Lower lobe of right lung (tissue), 2 donors: ENCODE measurements at regions not wholly inside any gene's neighbourhood (a gene's known extent, or its start where the extent isn't known, plus 50 kb on each side); places are given as distances from the start of the nearest gene placed in this dataset.

Experiments
- ATAC-seq, 2 donors: fragments of 200-7000 bp; cut with Tn5 transposase; one replicate each; pipeline ENCODE4 v1.9.1; 2020 to 2022; ENCODE audit warnings: mild to moderate bottlenecking in 2 of 2, moderate library complexity in 2 of 2
- DNase-seq: peaks from one replicate; pipeline ENCODE4 v3.0.0-alpha.2; 2020
- H3K27ac ChIP-seq: fragments of 200-600 bp; one replicate; pipeline ENCODE4 v1.8.0; 2022
- H3K27me3 ChIP-seq: fragments of 200-600 bp; one replicate; pipeline ENCODE4 v1.8.0; 2022; ENCODE audit warnings: low read depth
- H3K36me3 ChIP-seq: fragments of 200-600 bp; one replicate; pipeline ENCODE4 v1.8.0; 2022; ENCODE audit warnings: mild to moderate bottlenecking
- H3K4me1 ChIP-seq: fragments of 200-600 bp; one replicate; pipeline ENCODE4 v1.8.0; 2022
- H3K4me3 ChIP-seq: fragments of 200-600 bp; one replicate; pipeline ENCODE4 v1.8.0; 2022; ENCODE audit warnings: mild to moderate bottlenecking
- H3K9me3 ChIP-seq: fragments of 200-600 bp; one replicate; pipeline ENCODE4 v1.8.0; 2022
- intact Hi-C: fragments of 100-400 bp; cut with DNase I; formaldehyde crosslinking; loops from one replicate; pipeline ENCODE4 v1.11.0; 2022
- TF ChIP-seq, protein P1 (sequence below): fragments of 200-600 bp; IDR thresholded peaks from one replicate; pipeline ENCODE4 v1.8.0; 2022; ENCODE audit warnings: antibody characterized with exemption, mild to moderate bottlenecking
- donor health status: DM: no; HTN: yes; CAD: no; lungs with severe emphysema.

DNA sequence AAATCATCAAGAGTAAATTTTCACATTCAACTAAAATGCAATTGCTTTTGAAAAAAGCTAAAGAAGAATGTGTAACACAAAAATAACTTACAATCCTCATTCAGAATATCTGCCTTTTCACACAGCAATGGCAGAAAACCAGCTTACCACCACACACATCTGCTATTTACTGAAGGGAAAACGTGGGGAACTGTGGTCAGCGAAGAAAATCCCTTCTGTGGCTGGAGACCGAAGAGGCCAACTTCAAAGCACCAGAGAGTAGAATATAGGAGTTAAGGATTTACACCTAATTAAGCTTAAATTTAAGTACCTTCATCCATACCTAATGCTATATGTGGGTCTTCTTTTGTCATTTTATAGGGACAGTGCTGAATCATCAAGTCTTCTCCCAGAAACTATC, 339.6 kb downstream of the DEPDC1B start:
- H3K27me3 ChIP-seq, result no peaks in the 10 kb centered on the region
- TF ChIP-seq, protein P1, sequence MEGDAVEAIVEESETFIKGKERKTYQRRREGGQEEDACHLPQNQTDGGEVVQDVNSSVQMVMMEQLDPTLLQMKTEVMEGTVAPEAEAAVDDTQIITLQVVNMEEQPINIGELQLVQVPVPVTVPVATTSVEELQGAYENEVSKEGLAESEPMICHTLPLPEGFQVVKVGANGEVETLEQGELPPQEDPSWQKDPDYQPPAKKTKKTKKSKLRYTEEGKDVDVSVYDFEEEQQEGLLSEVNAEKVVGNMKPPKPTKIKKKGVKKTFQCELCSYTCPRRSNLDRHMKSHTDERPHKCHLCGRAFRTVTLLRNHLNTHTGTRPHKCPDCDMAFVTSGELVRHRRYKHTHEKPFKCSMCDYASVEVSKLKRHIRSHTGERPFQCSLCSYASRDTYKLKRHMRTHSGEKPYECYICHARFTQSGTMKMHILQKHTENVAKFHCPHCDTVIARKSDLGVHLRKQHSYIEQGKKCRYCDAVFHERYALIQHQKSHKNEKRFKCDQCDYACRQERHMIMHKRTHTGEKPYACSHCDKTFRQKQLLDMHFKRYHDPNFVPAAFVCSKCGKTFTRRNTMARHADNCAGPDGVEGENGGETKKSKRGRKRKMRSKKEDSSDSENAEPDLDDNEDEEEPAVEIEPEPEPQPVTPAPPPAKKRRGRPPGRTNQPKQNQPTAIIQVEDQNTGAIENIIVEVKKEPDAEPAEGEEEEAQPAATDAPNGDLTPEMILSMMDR, result no peak
- no peak overlapping the region for H3K27ac ChIP-seq
- H3K36me3 ChIP-seq, result no peaks in the 10 kb centered on the region
- no peaks in the 10 kb centered on the region for H3K9me3 ChIP-seq
- no peak for DNase-seq
- ATAC-seq, result no peak
- intact Hi-C loops, result no loop called here
- no peaks in the 10 kb centered on the region for H3K4me1 ChIP-seq
- no peak overlapping the region for H3K4me3 ChIP-seq

DNA sequence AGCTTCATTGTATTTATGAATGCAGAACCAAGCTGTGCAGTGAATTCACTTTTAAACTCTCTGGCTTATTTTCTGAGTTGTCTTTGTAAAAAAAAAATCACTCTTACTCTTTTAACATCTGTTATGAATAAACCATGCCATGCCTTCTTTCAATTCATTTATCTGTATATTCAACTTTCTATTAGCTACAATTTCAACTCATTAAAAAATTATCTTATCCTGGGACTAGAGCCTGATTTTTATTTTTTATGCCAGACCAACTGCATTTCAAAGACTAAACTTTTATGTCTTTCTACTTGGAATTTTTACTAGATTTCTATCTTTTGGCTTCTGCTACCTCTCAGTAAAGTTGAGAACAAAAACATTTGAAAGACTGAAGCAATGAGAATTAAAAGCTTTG, 342.7 kb downstream of the DEPDC1B start:
- TF ChIP-seq, protein P1, result no peak
- no peaks in the 10 kb centered on the region for H3K9me3 ChIP-seq
- ATAC-seq (no peak), DNase-seq (no peak)
- no peak overlapping the region for H3K27ac ChIP-seq
- no peaks in the 10 kb centered on the region for H3K36me3 ChIP-seq
- H3K4me1 ChIP-seq, result no peaks in the 10 kb centered on the region
- no peak overlapping the region for H3K4me3 ChIP-seq
- intact Hi-C loops, result no loop called here
- H3K27me3 ChIP-seq, result no peaks in the 10 kb centered on the region

DNA sequence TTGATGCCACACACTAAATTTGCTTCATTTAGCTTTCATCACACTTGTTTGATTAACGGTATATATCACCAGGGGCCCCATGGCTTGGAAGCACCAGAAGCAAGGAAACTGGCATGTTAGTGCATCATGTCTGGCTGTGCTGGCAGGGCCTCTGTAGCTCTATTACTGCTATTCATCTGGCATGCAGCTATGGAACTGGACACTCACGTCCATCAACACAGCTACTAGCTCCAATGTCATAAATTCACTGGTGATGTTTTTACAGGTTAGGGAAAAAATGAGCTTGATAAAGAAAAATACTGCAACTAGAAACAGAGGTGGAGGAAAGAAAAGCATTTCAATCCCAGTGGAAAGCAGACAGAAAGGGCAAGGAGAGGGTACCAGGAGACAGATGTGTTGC, 343.2 kb downstream of the DEPDC1B start:
- H3K9me3 ChIP-seq, result no peaks in the 10 kb centered on the region
- no peak overlapping the region for H3K4me3 ChIP-seq
- TF ChIP-seq, protein P1, result no peak
- H3K36me3 ChIP-seq, result no peaks in the 10 kb centered on the region
- no peak overlapping the region for H3K27ac ChIP-seq
- no peaks in the 10 kb centered on the region for H3K27me3 ChIP-seq
- ATAC-seq (no peak), DNase-seq (no peak)
- H3K4me1 ChIP-seq, result no peaks in the 10 kb centered on the region
- intact Hi-C loops, result no loop called here

DNA sequence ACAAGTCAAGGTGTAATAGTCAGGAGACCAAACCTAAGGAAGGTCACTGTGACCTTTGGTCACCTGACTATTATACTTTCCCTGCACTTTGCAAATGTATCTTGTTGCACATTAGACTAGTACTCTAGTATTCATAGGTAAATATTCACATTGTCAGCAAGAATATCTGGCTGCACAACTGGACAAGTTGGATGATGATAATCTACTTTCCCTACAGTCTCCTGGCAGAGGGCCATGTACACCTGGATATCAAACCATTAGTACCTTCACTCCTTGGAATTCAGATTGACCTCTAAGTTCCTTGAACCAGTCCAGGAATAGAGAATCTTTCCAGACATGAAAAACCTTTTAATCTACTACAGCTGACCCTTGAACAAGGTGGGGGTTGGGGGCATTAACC, 344.8 kb downstream of the DEPDC1B start:
- Histone ChIP-seq H3K27me3 (no peaks in the 10 kb centered on the region), H3K9me3 (no peaks in the 10 kb centered on the region), H3K4me1 (no peaks in the 10 kb centered on the region), H3K36me3 (no peaks in the 10 kb centered on the region), H3K4me3 (no peak overlapping the region), H3K27ac (no peak overlapping the region)
- intact Hi-C loops, result no loop called here
- no peak for ATAC-seq
- TF ChIP-seq, protein P1, result no peak
- DNase-seq, result no peak

DNA sequence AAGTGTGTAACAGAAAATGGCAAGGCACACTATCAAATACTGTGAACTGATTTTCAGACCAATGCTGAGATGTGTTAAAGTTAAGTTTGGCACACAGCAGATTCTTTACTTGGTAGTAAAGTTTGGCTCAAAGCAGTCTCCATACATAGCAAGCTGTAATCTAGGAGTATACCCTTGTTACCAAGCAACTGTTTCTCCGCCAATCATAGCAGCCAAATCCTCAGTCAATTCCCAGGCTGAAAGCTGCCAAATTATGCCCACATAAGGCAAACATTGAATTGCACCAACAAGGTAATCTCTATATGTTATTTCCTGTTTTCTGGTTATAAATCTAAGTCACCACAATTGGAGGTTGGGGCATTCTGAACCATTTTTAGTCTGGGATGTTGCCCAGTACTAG, 345.7 kb downstream of the DEPDC1B start:
- Histone ChIP-seq H3K27ac (no peak overlapping the region), H3K4me1 (no peaks in the 10 kb centered on the region), H3K36me3 (no peaks in the 10 kb centered on the region), H3K4me3 (no peak overlapping the region), H3K9me3 (no peaks in the 10 kb centered on the region), H3K27me3 (no peaks in the 10 kb centered on the region)
- TF ChIP-seq, protein P1, result no peak
- intact Hi-C loops, result no loop called here
- ATAC-seq, result no peak
- DNase-seq, result no peak

DNA sequence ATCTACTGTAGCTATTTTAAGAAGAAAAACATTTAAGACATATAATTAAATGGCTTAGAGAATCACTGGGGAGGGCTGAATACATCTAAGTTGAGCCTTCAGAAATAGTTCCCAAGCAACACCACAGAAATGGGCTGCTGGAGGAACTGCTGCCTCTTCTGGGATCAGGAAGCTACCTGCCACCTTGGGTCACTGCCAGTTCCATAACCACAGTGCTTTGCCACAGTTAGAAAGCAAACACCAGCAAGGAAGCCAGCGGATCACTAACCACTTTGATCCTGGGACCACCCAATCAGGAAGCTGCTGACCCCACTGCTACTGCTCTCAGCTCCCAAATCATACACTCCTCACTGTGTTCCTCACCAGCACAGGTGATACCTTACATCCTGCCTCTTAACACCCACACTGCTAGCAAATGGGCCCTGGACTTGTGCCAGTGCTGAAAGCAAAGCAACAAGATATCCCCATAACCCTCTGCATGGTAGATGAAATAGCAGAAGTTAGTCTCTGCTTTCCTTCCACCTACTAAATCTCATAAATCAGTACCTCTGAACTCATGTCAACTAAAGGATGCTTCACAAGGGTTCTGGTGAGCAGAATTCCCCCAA, 346.9 kb downstream of the DEPDC1B start:
- no peaks in the 10 kb centered on the region for H3K27me3 ChIP-seq
- no peak for DNase-seq
- no peaks in the 10 kb centered on the region for H3K9me3 ChIP-seq
- no peak for ATAC-seq
- intact Hi-C loops, result no loop called here
- no peaks in the 10 kb centered on the region for H3K36me3 ChIP-seq
- H3K4me3 ChIP-seq, result no peak overlapping the region
- H3K4me1 ChIP-seq, result no peaks in the 10 kb centered on the region
- TF ChIP-seq, protein P1, result no peak
- H3K27ac ChIP-seq, result no peak overlapping the region
